Islet of Langerhans (tissue), 1 donor: ENCODE measurements at regions not wholly inside any gene's neighbourhood (a gene's known extent, or its start where the extent isn't known, plus 50 kb on each side); places are given as distances from the start of the nearest gene placed in this dataset.

Experiments used
- FAIRE-seq: peaks from one replicate; lab custom pipeline; 2011; peaks lifted over from hg19 to GRCh38; lab: Jason Lieb, UNC

DNA sequence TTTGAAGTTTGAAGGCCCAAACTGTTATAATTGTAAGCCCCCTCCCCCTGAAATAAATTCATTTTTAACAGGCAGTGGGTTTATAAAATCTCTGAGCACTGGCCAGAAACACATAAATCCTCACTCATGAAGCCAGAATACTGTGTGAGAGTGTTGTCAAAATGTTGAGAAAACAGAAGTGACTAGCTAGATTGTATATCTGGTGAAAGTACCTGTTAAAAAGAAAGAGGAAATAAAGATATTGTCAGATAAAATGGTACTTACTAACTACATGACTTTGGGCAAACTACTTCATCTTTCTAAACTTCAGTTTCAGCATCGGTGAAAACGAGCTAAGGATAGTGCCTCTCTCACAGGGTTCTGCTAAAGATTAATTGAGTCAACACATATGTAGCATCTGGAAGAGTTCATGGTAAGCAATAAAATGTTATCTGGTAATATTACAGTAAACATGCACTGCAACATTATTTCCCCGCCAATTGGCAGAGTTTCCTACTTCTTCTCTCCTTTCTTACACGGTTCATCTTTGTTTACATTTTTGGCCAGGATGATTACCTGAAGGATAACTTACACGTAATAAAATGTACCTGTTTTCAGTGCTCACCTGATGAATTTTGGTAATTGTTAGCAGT, 202.5 kb upstream of the CHRM2 start:
- no peak for FAIRE-seq

DNA sequence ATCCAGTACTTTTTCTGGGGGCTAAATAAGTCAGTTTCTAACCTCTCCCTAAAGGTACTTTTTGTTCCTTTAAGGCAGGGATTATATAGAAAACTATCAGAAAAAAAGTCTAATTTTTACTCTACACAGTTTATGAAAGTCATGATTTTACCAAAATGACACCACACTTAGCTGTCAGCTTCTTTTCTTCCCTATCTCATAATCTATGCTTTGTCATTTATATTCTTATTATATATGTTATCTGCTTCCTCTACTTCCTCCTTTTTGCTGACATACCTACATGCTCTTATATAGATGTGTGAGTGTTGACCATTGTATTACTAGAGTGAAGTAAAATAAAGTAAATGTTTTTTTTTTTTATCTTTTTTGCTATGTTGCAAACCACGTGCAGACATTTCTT, 203.9 kb upstream of the CHRM2 start:
- no peak for FAIRE-seq

DNA sequence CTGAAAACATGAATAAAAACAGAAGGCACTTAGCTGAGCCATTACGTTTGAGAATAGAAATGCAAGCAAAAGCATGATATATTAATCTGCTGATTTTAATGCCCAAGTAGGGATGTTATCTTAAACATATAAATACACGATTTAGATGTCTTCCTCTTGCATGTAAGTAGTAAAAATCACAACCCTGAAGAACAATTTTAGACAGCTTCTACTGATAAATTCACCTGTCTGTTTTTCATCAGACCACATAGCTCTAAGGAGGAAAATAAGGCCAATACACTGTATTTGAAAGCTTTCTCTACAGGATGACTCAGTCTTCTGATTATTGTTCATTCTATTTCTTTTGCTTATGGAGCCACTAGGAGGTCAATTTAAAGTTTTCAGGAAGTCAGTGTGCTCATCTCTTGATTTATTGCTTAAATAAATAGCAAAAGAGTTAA, 210.9 kb upstream of the CHRM2 start:
- FAIRE-seq = no peak

DNA sequence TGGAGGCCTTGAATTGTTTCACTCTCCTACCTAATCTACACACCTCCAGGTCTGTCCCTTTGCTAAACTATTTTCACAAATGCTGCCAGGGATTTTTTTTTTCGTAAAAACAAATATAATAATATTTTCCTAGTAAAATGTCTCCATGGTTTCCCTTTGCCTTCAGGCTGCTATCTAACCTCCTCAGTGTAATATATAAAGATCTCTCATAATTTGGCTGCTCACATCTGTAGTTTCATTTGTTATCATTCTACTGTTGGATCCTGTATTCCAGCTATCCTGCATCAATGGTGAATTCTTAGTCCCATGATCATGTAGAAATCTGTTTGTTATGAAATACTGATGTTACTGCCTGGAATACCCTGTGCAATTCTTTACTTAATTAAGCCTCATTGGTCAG, 211.9 kb upstream of the CHRM2 start:
- FAIRE-seq = no peak

DNA sequence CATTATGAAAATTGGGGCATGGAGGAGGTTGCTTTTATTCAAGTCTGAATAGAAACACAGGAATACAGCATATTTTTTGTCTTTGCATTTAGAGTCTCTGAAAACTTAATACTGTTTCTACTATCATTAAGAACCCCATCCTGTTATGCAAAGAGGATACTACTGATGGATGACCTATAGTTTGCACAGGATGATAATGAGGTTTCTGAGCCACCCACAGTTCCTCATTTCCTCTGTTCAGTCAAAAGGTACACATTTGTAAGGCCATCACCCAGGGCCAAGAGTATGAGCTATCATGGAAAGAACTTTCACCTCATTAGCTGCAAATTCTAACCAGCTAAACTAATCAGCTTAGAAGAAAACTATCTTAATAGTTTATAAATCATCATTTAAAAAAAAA, 213.0 kb upstream of the CHRM2 start:
- no peak for FAIRE-seq

DNA sequence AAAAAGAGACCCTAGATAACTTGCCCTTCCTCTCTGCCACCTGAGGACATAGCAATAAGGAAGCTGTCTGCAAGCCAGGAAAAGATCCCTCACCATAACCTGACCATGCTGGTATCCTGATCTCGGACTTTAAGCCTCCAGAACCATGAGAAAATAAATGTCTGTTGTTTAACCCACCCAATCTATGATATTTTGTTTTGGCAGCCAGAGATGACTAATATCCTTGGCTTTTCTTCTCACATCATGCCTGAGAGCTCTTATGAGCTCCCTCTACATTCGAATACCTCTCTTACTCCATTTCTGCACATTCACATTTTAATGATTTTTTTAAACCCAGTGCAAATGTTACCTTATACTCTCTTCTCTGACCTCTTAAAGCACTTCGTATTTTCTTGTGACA, 214.0 kb upstream of the CHRM2 start:
- no peak for FAIRE-seq

DNA sequence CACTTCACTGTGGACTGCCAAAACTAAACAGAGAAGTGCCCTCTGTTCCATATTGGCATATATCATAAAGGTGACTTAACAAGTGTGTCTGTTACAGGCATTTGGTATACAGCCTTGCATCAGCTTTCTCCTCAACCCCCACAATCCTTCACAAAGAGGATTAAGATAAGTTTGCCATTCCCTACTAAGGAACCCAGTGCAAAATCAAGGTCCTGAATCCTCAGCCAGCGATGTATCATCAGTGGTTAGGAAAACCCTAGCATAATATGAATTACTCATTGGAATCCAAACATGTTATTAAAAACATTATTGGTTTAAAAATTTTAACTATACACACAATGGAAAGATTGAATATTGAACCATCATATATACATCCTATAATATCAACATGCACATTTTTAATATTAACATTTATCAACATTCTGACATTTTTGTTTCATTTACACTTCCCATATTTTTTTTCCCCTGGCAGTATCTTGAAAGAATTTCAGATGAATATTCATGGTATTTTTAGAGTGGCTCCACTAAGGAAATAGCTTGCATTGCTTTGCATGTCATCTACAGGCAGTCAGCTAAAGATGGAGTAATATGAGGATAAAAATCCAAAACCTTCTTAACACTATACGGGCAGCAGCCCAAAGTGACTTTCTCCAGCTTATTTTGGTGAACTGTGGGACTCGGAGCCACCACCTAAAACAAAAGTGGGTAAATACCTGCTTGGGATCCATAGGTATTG, 215.6 kb upstream of the CHRM2 start:
- no peak for FAIRE-seq

DNA sequence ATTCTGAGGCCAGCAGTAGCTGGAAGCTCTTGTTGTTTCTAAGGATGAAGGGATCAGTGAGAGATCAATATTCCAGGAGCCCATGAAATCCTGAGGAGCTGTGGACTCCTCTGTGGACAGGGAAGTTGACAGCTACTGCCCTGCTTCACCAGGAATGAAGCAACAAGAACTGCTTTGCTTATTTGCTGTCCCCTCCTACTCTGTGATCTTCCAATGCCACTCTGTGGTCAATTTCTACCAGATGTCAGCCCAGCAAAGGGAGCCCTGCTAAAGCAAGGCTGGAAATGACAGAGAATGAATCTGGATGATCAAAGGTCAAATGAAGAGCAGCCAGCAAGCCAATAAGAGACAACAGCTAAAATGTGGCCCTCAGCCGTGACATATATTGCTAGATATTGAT, 227.5 kb upstream of the CHRM2 start:
- no peak for FAIRE-seq

DNA sequence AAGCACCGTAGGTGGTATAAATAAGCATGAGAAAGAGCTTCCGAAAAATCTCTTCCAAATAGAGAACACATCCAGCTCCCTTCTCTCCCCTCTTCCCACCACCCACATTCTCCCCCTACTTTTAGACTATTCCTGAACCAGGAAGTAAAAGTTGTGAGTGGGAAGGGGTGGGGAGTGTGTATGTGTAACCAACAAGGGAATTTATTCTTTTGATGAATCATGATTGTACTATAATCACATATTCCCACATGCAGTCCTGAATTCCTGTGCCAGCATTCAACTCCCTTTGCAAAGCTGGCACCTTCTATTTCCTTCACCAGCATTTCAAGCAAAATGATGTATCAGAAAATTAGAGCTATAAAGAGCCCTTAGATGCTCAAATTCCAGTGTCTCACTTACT, 230.6 kb upstream of the CHRM2 start:
- no peak for FAIRE-seq

DNA sequence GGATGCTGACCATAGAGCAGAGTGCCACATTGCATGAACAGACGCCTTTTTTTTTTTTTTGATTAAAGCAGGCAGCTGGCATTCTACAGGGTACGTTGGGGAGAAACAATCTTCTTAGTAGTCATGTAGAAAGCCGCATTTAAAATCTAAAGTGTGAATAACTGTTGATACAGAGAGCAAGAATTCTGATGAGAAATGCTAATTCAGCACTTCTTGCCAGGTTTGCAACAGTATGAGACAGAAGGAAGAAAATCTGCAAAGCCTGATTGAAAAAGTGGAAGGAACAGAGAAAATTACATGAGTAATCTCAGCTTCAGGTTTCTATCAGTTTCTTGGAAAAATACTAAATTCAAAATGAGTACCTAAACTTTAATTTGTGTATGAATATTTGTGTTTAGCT, 232.7 kb upstream of the CHRM2 start:
- FAIRE-seq = no peak

DNA sequence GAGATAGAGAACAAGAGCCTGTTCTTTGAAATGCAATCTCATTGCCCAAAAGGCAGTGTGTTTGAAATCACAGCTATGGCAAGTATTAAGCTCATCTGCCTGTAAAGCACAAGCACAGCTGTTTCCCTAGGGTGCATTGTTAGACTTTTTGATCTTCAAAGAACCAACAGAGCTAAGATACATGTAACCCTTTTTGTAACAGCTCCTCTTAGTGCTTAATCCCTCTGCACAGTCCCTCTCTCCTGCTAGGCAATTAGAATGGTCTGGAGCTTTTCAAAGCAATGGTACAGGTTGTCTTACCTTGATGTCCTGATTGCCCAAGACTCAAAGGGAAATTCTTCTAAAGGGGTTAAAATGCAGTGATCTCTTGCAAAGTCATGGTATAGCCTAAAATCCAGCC, 249.6 kb upstream of the CHRM2 start:
- FAIRE-seq = no peak

DNA sequence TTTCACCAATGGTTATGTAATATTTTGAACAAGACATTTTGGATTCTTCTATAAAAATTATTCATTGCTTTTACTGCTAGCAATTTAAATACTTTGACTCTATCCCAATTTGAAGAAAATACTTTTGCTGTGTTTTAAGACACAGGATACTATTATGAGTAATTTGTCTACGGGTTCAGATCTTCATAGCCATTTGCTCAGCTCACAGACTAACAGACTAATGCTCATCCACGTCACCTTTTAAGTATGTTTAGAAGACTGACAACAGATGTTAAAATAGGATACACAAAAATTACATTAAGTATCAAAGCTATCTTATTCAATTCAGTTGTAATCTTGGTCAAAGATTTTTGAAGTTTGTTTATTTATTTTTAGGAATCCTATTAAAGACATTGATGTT, 251.3 kb upstream of the CHRM2 start:
- FAIRE-seq = no peak

DNA sequence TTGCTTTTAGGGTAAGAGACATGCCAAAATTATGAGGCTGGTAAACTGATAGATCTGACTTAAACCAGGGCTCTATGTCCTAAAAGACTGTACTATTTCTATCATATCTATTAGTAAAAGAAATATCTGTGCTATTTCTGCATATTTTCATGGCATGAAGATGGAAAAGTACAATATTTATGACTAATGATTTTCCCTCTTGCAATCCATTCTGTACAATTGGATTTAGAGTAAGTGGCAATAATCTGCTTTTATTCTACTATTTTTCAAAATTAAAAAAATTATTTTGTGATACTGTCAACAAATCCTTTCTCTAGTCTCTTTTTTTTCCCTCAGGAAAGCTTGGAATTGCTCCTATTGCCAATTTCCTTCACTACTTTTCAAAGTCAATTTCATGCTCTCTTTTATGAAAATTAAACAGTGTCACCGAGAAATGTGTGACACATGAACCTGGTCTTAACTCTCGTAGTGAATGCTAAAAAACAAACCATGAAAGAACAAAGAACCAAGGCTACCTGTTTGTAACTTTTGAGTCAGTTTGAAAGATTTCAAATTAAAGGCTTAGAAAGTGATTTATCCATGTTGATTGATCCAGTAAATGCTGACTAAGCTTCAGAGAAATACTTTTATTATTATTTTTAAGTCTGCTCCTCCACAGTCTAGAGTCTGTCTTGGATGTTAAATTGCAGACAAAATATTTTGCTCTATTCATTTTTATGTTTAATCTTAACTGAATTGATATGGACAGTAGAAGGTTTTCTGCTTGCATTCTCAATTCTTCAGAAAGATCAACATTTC, 262.7 kb upstream of the CHRM2 start:
- FAIRE-seq = no peak

DNA sequence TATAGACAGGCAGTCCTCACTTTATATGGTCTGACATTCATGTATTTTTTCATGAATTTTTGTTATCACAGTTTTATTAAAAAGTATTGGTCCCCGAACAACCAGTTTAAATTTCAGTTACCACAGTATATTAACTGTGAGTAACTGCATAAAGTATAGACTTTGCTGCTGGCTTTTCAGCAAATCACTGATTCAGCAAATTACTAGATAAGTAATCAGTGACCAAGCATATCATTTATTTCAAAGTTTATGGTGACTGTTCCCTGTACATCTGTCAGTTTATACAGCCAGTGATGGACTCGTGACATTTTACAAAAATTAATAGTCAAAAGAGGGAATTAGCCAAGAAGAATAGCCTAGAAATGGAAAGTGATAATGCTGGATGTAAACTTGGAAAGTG, 266.7 kb upstream of the CHRM2 start:
- no peak for FAIRE-seq

DNA sequence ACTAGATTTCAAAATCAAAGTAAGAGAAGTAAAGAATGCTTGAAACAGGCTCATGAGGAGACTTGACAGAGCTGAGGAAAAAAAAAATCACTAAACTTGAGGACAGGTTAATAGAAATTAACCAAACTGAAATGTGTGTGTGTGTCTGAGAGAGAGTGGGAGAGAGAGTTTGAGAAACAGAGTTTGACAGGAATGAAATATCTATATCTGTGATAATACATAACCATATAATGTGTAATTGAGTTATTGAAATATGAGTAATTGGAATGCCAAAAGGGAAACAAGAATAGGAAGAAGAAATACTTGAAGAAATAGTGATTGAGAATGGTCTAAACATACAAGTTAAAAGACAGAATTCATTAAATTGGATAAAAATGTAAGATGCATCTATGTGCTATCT, 268.0 kb upstream of the CHRM2 start:
- FAIRE-seq = no peak

DNA sequence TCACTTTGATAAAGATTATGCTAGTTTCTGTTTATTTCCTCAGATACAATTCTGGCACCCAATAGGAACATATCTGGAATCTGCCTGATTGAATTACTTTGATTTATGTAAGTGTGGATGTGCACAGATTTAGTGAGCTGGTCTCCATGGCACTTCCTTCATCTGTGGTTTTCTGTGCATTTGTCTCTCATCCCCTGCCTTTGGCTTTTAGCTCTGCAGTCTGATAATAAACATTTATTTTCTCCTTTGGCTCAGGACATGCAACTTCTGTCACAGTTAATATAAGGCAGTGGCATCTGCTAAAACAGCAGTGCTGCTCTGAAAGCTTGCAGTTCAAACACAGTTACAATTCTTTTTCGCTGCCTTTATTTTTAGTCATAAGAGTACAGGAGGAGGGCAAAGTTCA, 273.7 kb upstream of the CHRM2 start:
- FAIRE-seq = no peak

DNA sequence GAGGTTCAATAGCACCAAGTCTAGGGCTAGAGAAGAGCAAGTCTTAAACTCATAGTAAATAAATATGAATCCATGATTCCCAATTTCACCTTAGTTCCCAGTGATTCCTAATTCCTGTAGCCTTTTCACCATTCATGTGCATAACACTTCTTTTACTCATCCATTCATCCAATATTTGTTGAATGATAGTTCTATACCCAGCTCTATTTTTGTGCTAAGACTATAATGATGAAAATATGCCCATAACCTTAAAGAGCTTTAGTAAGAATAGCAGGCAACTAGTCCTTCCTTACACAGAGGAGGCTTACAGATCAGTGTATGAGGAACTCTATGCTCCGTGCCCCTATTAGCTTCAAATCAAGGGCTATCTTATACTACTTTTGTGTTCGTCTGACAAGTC, 280.2 kb upstream of the CHRM2 start:
- no peak for FAIRE-seq

DNA sequence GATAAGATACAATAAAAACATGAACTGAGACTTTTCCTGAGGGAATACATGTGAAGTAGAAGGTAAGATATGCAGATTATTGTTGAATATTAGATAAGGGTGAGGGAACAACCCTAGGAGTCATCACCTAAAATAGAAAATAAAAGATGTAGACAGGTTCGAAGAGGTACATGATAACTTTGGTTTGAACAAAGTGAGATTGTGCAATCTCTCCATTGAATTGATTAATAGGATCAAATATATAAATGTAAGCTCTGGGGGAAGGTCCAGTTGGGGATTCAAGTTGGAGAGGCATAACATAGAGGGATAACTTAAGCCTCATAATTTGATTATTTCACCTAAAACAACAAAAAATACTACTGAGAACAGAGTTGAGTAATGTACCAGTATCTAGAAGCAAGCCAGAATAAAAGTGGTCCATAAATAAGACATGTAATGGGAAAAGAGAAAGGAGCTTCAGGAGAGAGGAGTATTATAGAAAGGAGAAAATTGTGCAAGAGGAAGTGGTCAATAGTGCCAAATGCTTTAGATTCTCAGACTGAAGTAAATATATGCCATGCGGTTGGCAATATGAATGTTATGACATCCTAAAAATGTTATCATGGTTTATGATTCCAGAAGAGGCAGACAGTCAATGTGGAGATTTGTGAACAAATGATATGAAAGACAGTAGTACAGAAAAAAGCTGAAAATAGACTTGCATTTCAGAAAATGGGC, 282.3 kb upstream of the CHRM2 start:
- no peak for FAIRE-seq

DNA sequence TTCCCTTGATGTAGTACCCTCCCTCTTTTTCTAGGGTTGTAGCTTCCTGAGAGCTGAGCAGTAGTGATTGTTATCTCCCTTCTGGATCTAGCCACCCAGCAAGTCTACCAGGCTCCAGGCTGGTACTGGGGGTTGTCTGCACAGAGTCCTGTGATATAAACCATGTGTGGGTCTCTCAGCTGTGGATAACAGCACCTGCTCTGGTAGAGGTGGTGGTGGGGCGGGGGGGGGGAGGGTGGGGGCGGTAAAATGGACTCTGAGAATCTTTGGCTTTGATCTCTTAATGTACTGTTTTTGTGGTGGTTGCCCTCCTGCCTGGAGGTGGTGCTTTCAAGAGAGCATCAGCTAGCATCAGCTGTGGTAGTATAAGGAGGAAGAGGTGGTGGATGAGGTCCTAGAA, 302.0 kb upstream of the CHRM2 start:
- no peak for FAIRE-seq

DNA sequence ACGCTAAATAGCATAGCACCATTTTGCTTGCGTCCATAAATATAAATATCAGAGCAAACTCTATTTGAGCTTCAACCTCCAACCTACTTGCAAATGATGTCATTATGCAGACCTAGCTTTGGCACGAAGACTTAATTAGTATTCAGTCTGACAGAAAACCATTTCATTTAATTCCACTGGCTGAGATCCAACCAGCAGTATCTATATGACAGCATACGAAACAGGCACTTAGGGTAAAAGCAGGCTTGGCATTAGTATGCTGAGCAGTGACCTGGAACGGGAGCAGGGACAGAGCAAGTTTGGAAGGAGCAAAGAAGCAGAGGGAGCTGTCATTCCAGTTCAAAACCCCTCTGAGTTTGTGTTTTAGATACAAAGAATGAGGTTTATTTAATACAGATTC, 312.5 kb upstream of the CHRM2 start:
- FAIRE-seq = no peak

DNA sequence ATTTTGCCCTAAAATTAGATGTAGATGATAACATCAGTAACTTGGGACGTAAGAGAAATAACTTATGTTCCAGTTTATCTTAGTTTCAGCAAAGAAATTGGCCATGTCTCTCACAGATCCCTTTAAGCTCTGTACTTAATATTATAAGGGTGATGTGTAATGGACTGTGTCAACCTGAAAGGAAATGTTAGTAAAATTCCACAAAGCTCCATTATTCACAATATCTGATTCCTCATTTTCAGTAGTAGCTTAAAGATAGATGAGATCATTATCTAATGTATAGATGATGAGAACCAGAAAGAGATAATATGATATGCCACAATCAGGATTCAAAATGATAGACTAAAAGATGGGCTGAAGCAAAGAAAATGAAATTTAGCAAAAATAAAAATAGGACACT, 316.8 kb upstream of the CHRM2 start:
- FAIRE-seq = no peak

DNA sequence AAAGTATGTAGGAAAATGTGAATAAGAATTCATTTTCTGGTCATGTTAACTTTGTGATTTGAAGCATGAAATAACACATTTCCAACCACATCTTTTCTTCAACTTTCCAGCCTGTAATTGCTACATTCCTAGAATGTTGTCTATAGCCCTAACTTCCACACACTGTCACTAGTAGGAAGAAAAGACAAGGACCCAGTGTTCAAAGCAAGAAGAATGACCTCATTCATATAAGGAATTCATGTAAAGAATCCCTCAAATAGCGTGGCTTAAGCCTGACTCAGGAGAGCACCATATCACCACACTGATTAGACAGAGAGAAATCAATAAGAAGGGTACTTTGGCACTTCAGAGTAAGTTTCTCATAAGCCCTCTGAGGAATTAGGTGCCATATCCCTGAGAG, 318.7 kb upstream of the CHRM2 start:
- FAIRE-seq = no peak

DNA sequence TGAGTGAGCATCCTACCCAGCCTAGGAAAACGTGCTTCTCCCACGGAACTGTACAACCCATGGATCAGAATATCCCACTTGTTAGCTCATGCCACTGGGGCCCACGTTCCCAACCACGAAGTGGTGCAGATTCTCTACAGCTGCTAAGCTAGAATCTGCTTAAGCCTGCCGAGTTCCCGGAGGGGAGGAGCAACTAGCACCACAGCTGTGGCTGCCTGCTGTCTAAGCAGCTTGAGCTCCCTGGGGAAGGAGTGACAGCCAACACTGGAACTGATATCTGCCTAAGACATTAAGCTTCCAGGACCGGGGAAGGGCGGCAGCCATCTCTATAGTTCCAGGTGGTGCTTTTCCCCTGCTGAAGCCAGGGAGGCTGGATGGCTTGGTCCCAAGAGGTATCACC, 334.7 kb upstream of the CHRM2 start:
- FAIRE-seq = no peak
